Cardiac fibroblast (primary cell): ENCODE measurements at regions not wholly inside any gene's neighbourhood (a gene's known extent, or its start where the extent isn't known, plus 50 kb on each side); places are given as distances from the start of the nearest gene placed in this dataset.

ENCODE experiments used
- DNase-seq, 2 donors: peaks; one replicate each; pipeline versions ENCODE4 v3.0.0 to v3.0.0-alpha.2; 2010; ENCODE audit warnings: low read depth in 2 of 2
- H3K4me3 ChIP-seq, 2 donors: replicated peaks in 1 of 2; 1 replicate in 1 of 2; 2 replicates in 1 of 2; pipeline ENCODE4 v1.5.1; 2011; ENCODE audit warnings: low read depth in 2 of 2, low read length in 2 of 2, mild to moderate bottlenecking in 2 of 2, moderate library complexity in 1 of 2
- CTCF ChIP-seq: IDR thresholded peaks from one replicate; pipeline ENCODE4 v1.5.1; 2011; ENCODE audit warnings: low read depth, mild to moderate bottlenecking, low read length, inconsistent platforms

DNA sequence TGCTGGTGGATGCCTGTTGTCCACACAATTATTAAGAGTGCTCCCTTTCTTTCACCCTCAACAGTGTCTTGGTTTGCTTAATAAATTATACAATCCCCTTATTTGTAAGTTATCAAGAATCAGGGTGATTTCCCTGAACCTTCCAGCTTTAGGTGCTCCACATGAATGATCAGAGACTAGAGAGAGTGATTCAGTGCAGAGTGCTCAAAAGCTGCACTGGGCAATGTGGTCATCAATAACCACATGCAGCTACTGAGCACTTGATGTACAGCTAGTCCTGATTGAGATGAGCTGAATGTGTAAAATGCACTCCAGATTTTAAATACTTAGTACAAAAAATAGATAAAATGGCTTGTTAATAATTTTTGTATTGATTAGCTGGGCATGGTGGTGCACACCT, 76.8 kb upstream of the TRIO start:
- H3K4me3 ChIP-seq: no peak overlapping the region
- no peak for DNase-seq
- TF ChIP-seq CTCF: no peak

DNA sequence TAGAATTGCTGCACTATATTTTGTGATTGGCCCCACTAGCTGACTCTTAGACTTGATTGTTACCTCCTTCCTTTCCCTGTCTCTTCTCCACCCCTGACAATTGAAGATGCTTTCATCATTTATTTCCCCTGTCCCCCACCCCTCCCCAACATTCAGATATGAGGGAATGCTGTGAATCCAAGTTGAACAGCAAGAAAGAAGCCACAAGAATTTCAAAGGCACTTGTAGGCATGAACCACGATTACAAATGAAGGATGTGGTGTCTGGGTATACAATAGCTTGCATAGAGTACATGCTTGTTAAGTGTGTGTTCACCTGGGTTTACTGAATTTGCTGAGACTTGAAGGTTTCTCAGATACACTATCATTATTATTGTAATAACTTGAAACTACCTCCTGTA, 78.3 kb upstream of the TRIO start:
- no peak for TF ChIP-seq CTCF
- no peak overlapping the region for H3K4me3 ChIP-seq

DNA sequence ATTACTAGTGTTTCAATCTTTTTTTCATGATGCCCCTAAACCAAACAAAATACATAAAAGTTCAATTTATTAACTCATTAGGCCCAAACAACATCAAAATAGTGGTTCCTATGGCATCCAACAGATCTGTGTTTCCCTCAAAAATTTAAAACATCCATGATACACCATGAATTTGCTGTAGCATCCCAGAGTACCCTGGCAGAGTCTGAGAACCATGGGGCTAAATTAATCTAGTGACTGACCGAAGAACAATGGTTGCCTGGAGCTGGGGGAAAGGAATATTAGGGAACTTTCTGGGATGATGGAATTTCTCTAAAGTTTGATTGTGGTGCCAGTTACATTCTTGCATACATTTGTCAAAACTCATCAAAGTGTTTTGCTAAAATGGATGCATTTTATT, 79.5 kb upstream of the TRIO start:
- DNase-seq: no peak
- no peak overlapping the region for H3K4me3 ChIP-seq
- no peak for TF ChIP-seq CTCF

More for the DNA sequence above, 78.3 kb upstream of the TRIO start:
- DNase-seq: peak; percentile 8 to 31

DNA sequence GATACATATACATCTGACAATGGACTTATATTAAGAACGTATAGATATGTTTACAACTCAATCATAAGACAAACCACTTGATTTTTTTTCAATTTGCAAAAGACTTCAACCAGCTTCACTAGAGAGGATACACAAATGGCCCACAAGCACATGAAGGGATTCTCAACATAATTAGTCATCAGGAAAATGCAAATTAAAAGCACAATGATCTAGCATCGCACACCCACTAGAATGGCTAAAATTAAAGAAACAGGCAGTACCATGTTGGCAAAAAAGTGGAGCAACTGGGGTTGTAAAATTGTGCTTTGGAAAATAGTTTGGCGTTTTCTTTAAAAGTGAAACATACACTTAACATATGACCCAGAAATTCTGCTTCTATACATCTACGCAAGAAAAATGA, 80.0 kb upstream of the TRIO start:
- DNase-seq: peak in 1 of 2 donors; percentile 33
- no peak for TF ChIP-seq CTCF
- no peak overlapping the region for H3K4me3 ChIP-seq

- TF ChIP-seq CTCF: no peak
- no peak overlapping the region for H3K4me3 ChIP-seq
- DNase-seq: peak in 1 of 2 donors; percentile 42
Measured at GRCh38 chr5:14062178-14062577, 81.0 kb upstream of the TRIO start.

DNA sequence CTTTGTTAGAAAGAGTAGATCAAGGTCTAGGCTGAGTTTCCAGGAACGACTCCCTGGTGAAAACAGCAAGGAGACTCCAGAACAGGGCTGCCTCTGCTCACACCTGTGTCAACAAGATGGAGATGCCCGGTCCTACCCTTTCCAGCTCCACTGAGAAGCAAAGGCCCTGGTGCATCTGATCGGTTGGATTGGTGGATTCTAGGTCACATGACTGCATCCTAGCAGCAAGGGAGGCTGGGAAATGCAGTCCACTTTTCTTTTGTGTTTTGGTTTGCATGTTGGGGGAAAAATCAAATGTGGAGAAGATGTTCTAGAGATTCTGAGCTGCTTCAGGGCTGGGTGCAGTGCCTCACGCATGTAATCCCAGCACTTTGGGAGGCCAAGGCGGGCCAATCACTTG, 82.0 kb upstream of the TRIO start:
- DNase-seq: no peak
- no peak for TF ChIP-seq CTCF
- H3K4me3 ChIP-seq: no peak overlapping the region

GRCh38 chr5:14060218-14060617, 82.9 kb upstream of the TRIO start:
- no peak for TF ChIP-seq CTCF
- DNase-seq: no peak
- no peak overlapping the region for H3K4me3 ChIP-seq
